ENCODE measurements at regions not wholly inside any gene's neighbourhood (a gene's known extent, or its start where the extent isn't known, plus 50 kb on each side); places are given as distances from the start of the nearest gene placed in this dataset.

GRCh38 chr3:17965331-17965730, 222.9 kb upstream of the TBC1D5 start:
- no peaks in the 10 kb centered on the region for H3K9me3 Mint-ChIP-seq
- ChIA-PET POLR2A (no interaction called here), CTCF (no interaction called here)
- peaks cover 0 to 5% of the 10 kb centered on the region in 2 experiments for H3K27me3 ChIP-seq (replicated peaks in 1 of 2; ENCODE audit: control insufficient read depth in 2 of 2, extremely low read depth in 1 of 2, insufficient read depth in 2 of 2, low read length in 1 of 2)
- ATAC-seq (replicated peaks in 1 of 4) (no peak), DNase-seq (no peak)
- no peak overlapping the region for H3K27ac ChIP-seq (ENCODE audit: low read length)
- H3K9me3 ChIP-seq, result no peaks in the 10 kb centered on the region
- H3K4me1 Mint-ChIP-seq, result no peaks in the 10 kb centered on the region
- no peak overlapping the region for H3K27ac Mint-ChIP-seq
- no peak overlapping the region for H3K4me3 ChIP-seq (ENCODE audit: control insufficient read depth in 1 of 2, extremely low read depth in 1 of 2, low read length in 1 of 2)
- WGBS (ENCODE audit: insufficient coverage), result no CpG with 5 or more reads among the region's 1 CpG
- H3K36me3 Mint-ChIP-seq, result no peaks in the 10 kb centered on the region
- H3K27me3 Mint-ChIP-seq, result peaks cover 0 to 11% of the 10 kb centered on the region in 2 donors
- no peaks in the 10 kb centered on the region for H3K36me3 ChIP-seq (ENCODE audit: control insufficient read depth in 2 of 2, extremely low read depth in 1 of 2, insufficient read depth in 1 of 2, low read length in 1 of 2)
- H3K4me1 ChIP-seq (ENCODE audit: control insufficient read depth in 1 of 2, extremely low read depth in 1 of 2, insufficient read depth in 2 of 2, low read length in 2 of 2), result no peaks in the 10 kb centered on the region
- no peak overlapping the region for H3K4me3 Mint-ChIP-seq

DNA sequence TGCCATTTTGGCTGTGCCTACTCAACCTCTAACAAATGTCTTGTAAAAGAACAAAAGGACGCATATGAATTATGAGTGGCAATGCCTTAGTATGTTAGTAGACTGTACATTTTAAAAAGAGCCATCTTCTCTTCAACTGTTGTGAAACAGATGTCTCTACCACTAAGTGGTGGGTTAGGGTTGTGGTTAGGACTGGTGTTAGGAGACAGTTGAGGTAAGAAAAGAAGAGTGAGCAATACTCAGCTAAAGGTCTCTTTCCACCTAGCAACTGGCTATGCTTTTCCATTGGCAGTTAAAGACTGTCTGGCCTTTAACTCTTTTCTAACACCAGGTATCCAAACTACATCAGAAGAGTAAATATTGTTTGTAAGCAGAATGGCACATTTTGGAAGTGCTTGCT, 221.7 kb upstream of the TBC1D5 start:
- H3K4me1 ChIP-seq (ENCODE audit: control insufficient read depth in 1 of 2, extremely low read depth in 1 of 2, insufficient read depth in 2 of 2, low read length in 2 of 2), result no peaks in the 10 kb centered on the region
- no peak overlapping the region for H3K27ac ChIP-seq (ENCODE audit: low read length)
- no peak overlapping the region for H3K4me3 ChIP-seq (ENCODE audit: control insufficient read depth in 1 of 2, extremely low read depth in 1 of 2, low read length in 1 of 2)
- ChIA-PET POLR2A (no interaction called here), CTCF (no interaction called here)
- Mint-ChIP-seq H3K4me1 (no peaks in the 10 kb centered on the region), H3K9me3 (no peaks in the 10 kb centered on the region), H3K27me3 (peaks cover 0 to 12% of the 10 kb centered on the region in 2 donors), H3K4me3 (no peak overlapping the region), H3K27ac (no peak overlapping the region), H3K36me3 (no peaks in the 10 kb centered on the region)
- WGBS (ENCODE audit: insufficient coverage), result 60% methylated on average over 1 of the region's 1 CpG
- ATAC-seq (replicated peaks in 1 of 4), result peak in 1 of 4 experiments; percentile 13
- peaks cover 0 to 5% of the 10 kb centered on the region in 2 experiments for H3K27me3 ChIP-seq (replicated peaks in 1 of 2; ENCODE audit: control insufficient read depth in 2 of 2, extremely low read depth in 1 of 2, insufficient read depth in 2 of 2, low read length in 1 of 2)
- no peaks in the 10 kb centered on the region for H3K9me3 ChIP-seq
- DNase-seq, result no peak
- no peaks in the 10 kb centered on the region for H3K36me3 ChIP-seq (ENCODE audit: control insufficient read depth in 2 of 2, extremely low read depth in 1 of 2, insufficient read depth in 1 of 2, low read length in 1 of 2)

- Histone ChIP-seq H3K4me3 (ENCODE audit: control insufficient read depth in 1 of 2, extremely low read depth in 1 of 2, low read length in 1 of 2) (no peak overlapping the region), H3K4me1 (ENCODE audit: control insufficient read depth in 1 of 2, extremely low read depth in 1 of 2, insufficient read depth in 2 of 2, low read length in 2 of 2) (no peaks in the 10 kb centered on the region), H3K27ac (ENCODE audit: low read length) (no peak overlapping the region), H3K27me3 (replicated peaks in 1 of 2; ENCODE audit: control insufficient read depth in 2 of 2, extremely low read depth in 1 of 2, insufficient read depth in 2 of 2, low read length in 1 of 2) (no peaks in the 10 kb centered on the region), H3K36me3 (ENCODE audit: control insufficient read depth in 2 of 2, extremely low read depth in 1 of 2, insufficient read depth in 1 of 2, low read length in 1 of 2) (no peaks in the 10 kb centered on the region), H3K9me3 (no peaks in the 10 kb centered on the region)
- Mint-ChIP-seq H3K27me3 (peaks cover 0 to 7% of the 10 kb centered on the region in 2 donors), H3K9me3 (peaks cover 3 to 7% (median 3%) of the 10 kb centered on the region in 3 donors), H3K27ac (no peak overlapping the region), H3K4me3 (no peak overlapping the region), H3K4me1 (no peaks in the 10 kb centered on the region), H3K36me3 (no peaks in the 10 kb centered on the region)
- ChIA-PET POLR2A (no interaction called here), CTCF (no interaction called here)
- DNase-seq (no peak), ATAC-seq (replicated peaks in 1 of 4) (no peak)
These were observed 213.0 kb upstream of the TBC1D5 start for GRCh38 chr3:17955411-17955810.

- peaks cover 0 to 6% of the 10 kb centered on the region in 2 donors for H3K27me3 Mint-ChIP-seq
- ATAC-seq (replicated peaks in 1 of 4) (no peak), DNase-seq (no peak)
- no peaks in the 10 kb centered on the region for H3K36me3 Mint-ChIP-seq
- no CpG with 5 or more reads among the region's 1 CpG for whole genome bisulfite sequencing (ENCODE audit: insufficient coverage)
- H3K27ac Mint-ChIP-seq, result no peak overlapping the region
- no peaks in the 10 kb centered on the region for H3K4me1 ChIP-seq (ENCODE audit: control insufficient read depth in 1 of 2, extremely low read depth in 1 of 2, insufficient read depth in 2 of 2, low read length in 2 of 2)
- H3K27ac ChIP-seq (ENCODE audit: low read length), result no peak overlapping the region
- H3K27me3 ChIP-seq (replicated peaks in 1 of 2; ENCODE audit: control insufficient read depth in 2 of 2, extremely low read depth in 1 of 2, insufficient read depth in 2 of 2, low read length in 1 of 2), result no peaks in the 10 kb centered on the region
- H3K4me1 Mint-ChIP-seq, result no peaks in the 10 kb centered on the region
- POLR2A ChIA-PET, result no interaction called here
- H3K4me3 Mint-ChIP-seq, result no peak overlapping the region
- H3K9me3 ChIP-seq, result no peaks in the 10 kb centered on the region
- CTCF ChIA-PET, result no interaction called here
- H3K36me3 ChIP-seq (ENCODE audit: control insufficient read depth in 2 of 2, extremely low read depth in 1 of 2, insufficient read depth in 1 of 2, low read length in 1 of 2), result no peaks in the 10 kb centered on the region
- no peak overlapping the region for H3K4me3 ChIP-seq (ENCODE audit: control insufficient read depth in 1 of 2, extremely low read depth in 1 of 2, low read length in 1 of 2)
- peaks cover 4 to 8% (median 5%) of the 10 kb centered on the region in 3 donors for H3K9me3 Mint-ChIP-seq
These were observed 212.4 kb upstream of the TBC1D5 start for GRCh38 chr3:17954801-17955200.

GRCh38 chr3:17951241-17951640, 208.8 kb upstream of the TBC1D5 start:
- Mint-ChIP-seq H3K27me3 (peaks cover 6 to 19% of the 10 kb centered on the region in 2 donors), H3K4me1 (peaks cover 0 to 3% (median 0%) of the 10 kb centered on the region in 3 donors), H3K4me3 (no peak overlapping the region), H3K9me3 (peaks cover 4 to 8% (median 5%) of the 10 kb centered on the region in 3 donors), H3K36me3 (no peaks in the 10 kb centered on the region), H3K27ac (no peak overlapping the region)
- Histone ChIP-seq H3K4me3 (ENCODE audit: control insufficient read depth in 1 of 2, extremely low read depth in 1 of 2, low read length in 1 of 2) (no peak overlapping the region), H3K27ac (ENCODE audit: low read length) (no peak overlapping the region), H3K4me1 (ENCODE audit: control insufficient read depth in 1 of 2, extremely low read depth in 1 of 2, insufficient read depth in 2 of 2, low read length in 2 of 2) (no peaks in the 10 kb centered on the region), H3K27me3 (replicated peaks in 1 of 2; ENCODE audit: control insufficient read depth in 2 of 2, extremely low read depth in 1 of 2, insufficient read depth in 2 of 2, low read length in 1 of 2) (no peaks in the 10 kb centered on the region), H3K9me3 (no peaks in the 10 kb centered on the region), H3K36me3 (ENCODE audit: control insufficient read depth in 2 of 2, extremely low read depth in 1 of 2, insufficient read depth in 1 of 2, low read length in 1 of 2) (no peaks in the 10 kb centered on the region)
- CTCF ChIA-PET, result no interaction called here
- POLR2A ChIA-PET, result no interaction called here
- DNase-seq, result no peak
- ATAC-seq (replicated peaks in 1 of 4), result no peak
- 63% methylated on average over 2 of the region's 2 CpGs for WGBS (ENCODE audit: insufficient coverage)

GRCh38 chr3:17949101-17949500, 206.7 kb upstream of the TBC1D5 start:
- H3K4me1 Mint-ChIP-seq, result peaks cover 0 to 3% (median 0%) of the 10 kb centered on the region in 3 donors
- no peak overlapping the region for H3K4me3 Mint-ChIP-seq
- peaks cover 5 to 24% of the 10 kb centered on the region in 2 donors for H3K27me3 Mint-ChIP-seq
- no peak overlapping the region for H3K27ac ChIP-seq (ENCODE audit: low read length)
- no peaks in the 10 kb centered on the region for H3K27me3 ChIP-seq (replicated peaks in 1 of 2; ENCODE audit: control insufficient read depth in 2 of 2, extremely low read depth in 1 of 2, insufficient read depth in 2 of 2, low read length in 1 of 2)
- CTCF ChIA-PET, result no interaction called here
- H3K4me1 ChIP-seq (ENCODE audit: control insufficient read depth in 1 of 2, extremely low read depth in 1 of 2, insufficient read depth in 2 of 2, low read length in 2 of 2), result no peaks in the 10 kb centered on the region
- ATAC-seq (replicated peaks in 1 of 4) (no peak), DNase-seq (no peak)
- H3K4me3 ChIP-seq (ENCODE audit: control insufficient read depth in 1 of 2, extremely low read depth in 1 of 2, low read length in 1 of 2), result no peak overlapping the region
- H3K27ac Mint-ChIP-seq, result no peak overlapping the region
- H3K9me3 Mint-ChIP-seq, result peaks cover 4 to 8% (median 5%) of the 10 kb centered on the region in 3 donors
- no peaks in the 10 kb centered on the region for H3K9me3 ChIP-seq
- POLR2A ChIA-PET, result no interaction called here
- H3K36me3 Mint-ChIP-seq, result no peaks in the 10 kb centered on the region
- 18% methylated on average over 3 of the region's 6 CpGs for WGBS (ENCODE audit: insufficient coverage)
- H3K36me3 ChIP-seq (ENCODE audit: control insufficient read depth in 2 of 2, extremely low read depth in 1 of 2, insufficient read depth in 1 of 2, low read length in 1 of 2), result no peaks in the 10 kb centered on the region

DNA sequence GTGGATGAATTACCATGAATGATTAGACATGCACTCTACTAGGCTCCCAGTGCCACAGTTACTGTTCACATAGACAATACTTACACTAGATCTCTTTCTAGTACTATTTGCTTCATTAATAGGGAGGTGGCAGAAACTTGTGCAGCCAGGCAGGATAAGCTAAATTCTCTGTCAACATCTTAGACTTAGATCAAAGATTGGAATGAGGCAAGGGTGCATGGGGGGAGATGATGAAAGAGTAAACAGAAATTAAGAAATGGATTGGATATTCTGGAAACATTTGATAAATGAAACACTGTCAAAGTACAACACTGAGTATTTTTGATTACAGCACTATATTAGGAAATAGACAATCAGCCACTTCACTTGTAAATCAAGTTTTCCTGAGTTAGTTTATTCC, 205.4 kb upstream of the TBC1D5 start:
- H3K36me3 Mint-ChIP-seq, result no peaks in the 10 kb centered on the region
- H3K27me3 Mint-ChIP-seq, result peaks cover 7 to 24% of the 10 kb centered on the region in 2 donors

More for the DNA sequence above, 205.4 kb upstream of the TBC1D5 start:
- no peak overlapping the region for H3K4me3 Mint-ChIP-seq
- no peak overlapping the region for H3K27ac Mint-ChIP-seq
- H3K27ac ChIP-seq (ENCODE audit: low read length), result no peak overlapping the region
- ATAC-seq (replicated peaks in 1 of 4) (no peak), DNase-seq (no peak)
- no peaks in the 10 kb centered on the region for H3K4me1 ChIP-seq (ENCODE audit: control insufficient read depth in 1 of 2, extremely low read depth in 1 of 2, insufficient read depth in 2 of 2, low read length in 2 of 2)
- H3K9me3 ChIP-seq, result no peaks in the 10 kb centered on the region
- H3K36me3 ChIP-seq (ENCODE audit: control insufficient read depth in 2 of 2, extremely low read depth in 1 of 2, insufficient read depth in 1 of 2, low read length in 1 of 2), result no peaks in the 10 kb centered on the region
- CTCF ChIA-PET, result no interaction called here
- peaks cover 0 to 3% (median 0%) of the 10 kb centered on the region in 3 donors for H3K4me1 Mint-ChIP-seq
- no peaks in the 10 kb centered on the region for H3K27me3 ChIP-seq (replicated peaks in 1 of 2; ENCODE audit: control insufficient read depth in 2 of 2, extremely low read depth in 1 of 2, insufficient read depth in 2 of 2, low read length in 1 of 2)
- peaks cover 4 to 8% (median 5%) of the 10 kb centered on the region in 3 donors for H3K9me3 Mint-ChIP-seq
- POLR2A ChIA-PET, result no interaction called here
- no peak overlapping the region for H3K4me3 ChIP-seq (ENCODE audit: control insufficient read depth in 1 of 2, extremely low read depth in 1 of 2, low read length in 1 of 2)
